ENCODE measurements at regions not wholly inside any gene's neighbourhood (a gene's known extent, or its start where the extent isn't known, plus 50 kb on each side); places are given as distances from the start of the nearest gene placed in this dataset.
"Not testable (repeated sequence)": the region's sequence is repeated elsewhere in the genome, so short reads cannot be mapped to it uniquely, and the experiment has no call there.

DNA sequence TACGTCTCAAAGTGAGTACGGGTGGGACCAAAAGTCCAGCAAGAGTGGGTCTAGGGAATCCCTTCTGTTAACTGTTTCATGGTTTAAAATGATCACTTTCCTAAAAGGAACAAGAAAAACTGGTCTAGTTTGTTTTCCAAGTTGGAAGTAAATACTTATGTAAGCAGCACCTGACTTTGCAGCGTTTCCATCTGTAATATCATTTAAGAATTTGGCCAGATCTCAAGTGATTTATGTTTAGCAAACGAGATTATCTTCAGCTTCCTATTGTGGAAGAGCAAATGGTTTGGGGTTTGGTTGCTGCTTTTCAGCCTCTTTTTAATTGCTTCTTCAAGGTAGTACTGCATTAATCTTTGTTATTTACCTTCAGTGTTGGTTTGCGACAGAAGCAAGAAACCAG is 50.4 kb downstream of the FHIP1A start:
- DNase-seq: peak; percentile 5

- peak; percentile 6 for DNase-seq
These were observed 51.5 kb downstream of the FHIP1A start for GRCh38 chr4:151460434-151460833.

GRCh38 chr4:151462554-151462953 is 53.6 kb downstream of the FHIP1A start:
- no peak for DNase-seq

DNA sequence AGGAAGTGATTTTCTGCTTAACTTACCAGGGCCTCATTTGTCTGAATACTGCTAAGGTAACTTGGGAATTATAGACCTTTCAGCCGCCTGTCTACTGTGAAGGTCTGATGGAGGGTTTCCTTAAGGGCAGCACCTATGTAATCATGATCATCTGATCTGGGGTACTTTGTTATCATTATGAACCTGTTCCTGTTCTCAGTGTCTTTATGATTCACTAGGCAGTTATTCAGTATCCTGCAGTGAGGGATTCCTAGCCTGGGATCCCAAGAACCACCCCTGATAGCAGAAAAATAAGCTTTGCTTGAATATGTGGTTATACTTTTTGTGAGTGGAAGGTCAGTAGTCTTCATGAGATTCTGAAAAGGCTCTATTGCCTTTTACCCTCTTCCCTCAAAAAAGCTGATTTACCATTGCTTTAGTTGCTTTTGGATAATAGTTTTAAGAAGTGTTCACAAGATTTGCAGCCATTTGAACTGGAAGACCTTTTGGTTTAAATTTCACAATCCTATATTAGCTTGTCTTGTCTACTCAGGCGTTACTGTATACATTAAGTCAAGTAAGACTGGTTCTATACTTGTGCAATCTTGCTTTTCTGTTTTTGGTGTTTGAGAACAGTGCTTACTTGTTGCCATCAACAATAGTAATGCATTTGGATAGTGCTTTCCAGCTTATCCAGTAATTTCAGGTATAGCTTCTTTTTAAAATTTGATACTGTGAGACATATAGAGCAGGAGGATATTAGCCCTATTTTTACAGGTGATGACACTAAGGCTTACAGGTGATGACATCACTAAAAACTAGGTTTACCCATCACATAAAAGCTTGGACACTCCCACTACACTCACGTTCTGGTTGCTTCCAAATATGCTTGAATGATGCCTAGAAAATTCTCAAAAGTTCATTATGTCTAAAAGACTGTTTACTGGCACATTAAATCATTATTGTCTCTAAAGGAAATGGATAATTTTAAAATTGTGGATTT is 60.0 kb downstream of the FHIP1A start:
- no peak for DNase-seq

DNA sequence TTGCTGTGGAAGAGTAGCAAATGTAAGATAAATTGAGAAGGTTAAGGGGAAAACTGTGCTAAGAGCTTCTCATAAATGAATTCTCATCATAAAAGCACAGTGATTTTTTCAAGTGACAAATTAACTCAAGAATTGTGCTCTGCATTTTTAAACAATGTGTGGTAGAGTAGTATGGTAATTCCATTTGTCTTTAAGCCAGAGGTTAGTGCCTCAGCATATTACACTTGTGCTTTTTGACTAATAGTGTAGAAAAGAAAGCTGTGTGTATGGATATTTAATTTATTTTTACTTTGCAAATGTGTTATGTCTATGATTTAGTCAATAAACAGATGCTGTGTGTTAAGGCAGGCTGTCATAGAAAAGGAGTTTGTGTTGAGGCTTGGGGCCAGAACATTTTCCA is 61.0 kb downstream of the FHIP1A start:
- no peak for DNase-seq

GRCh38 chr4:151471728-151472127 is 62.8 kb downstream of the FHIP1A start:
- DNase-seq: no peak

DNA sequence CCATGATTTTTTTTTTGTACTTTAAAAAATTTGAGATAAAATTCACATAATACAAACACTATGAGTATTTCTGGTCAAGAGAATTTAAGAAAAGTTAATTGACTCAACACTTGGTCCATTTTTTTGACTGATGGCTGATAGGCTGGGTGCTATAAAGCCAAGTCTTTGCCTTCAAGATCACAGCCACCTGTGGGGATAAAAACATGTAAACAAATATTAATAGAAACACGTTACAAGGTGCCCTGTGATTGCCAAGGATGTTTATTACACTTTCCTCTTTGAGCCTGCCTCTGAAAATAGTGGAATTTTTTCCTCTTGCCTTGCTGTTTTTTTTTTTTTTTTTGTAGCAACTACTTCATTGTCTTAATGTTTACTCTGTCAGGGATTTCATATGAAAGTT is 63.3 kb downstream of the FHIP1A start:
- DNase-seq: no peak

DNA sequence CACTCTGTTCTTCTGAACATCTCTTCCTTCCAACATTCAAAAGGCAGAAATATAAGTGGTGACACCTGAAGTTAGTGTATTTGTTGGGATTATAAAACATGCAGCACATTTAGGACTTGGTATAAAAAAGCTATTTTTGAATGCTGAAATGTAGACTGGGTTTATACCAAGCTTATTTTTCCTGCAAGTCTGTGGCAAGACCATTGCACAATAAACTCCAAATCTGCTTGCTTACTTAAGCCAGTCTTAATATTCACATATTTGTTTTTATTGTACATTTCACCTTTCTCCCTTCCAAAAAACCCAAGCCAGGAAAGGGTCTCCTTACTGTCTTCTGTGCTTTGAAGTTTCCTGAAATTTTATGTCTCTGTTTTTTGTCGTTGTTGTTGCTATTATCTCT is 63.7 kb downstream of the FHIP1A start:
- DNase-seq: no peak

DNA sequence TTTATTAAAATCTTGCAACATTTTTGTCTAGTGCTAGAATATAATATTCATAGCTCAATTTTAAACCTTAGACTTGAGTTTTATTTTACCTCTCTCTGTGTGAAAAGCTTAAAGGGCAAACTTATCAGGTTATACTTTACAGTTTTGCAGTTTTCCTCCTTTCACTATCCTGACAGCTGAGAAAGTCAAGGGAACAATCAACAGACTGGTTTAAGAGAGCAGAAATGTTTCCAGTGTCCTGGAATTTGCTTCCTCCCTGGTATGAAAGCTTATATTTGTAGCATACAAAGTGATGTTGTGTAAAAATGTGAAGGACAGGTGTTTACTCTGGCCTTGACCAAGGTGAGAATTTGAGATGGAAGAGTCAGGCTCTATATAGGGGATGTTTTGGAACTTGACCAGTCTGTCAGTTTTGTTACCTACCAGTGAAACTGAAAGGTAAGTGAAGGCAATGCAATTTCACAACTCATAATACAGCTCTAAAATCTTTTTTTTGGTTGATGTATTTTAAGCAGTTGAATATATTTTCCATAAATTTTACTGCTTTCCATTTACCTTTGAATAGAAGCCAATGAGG is 64.6 kb downstream of the FHIP1A start:
- no peak for DNase-seq

DNA sequence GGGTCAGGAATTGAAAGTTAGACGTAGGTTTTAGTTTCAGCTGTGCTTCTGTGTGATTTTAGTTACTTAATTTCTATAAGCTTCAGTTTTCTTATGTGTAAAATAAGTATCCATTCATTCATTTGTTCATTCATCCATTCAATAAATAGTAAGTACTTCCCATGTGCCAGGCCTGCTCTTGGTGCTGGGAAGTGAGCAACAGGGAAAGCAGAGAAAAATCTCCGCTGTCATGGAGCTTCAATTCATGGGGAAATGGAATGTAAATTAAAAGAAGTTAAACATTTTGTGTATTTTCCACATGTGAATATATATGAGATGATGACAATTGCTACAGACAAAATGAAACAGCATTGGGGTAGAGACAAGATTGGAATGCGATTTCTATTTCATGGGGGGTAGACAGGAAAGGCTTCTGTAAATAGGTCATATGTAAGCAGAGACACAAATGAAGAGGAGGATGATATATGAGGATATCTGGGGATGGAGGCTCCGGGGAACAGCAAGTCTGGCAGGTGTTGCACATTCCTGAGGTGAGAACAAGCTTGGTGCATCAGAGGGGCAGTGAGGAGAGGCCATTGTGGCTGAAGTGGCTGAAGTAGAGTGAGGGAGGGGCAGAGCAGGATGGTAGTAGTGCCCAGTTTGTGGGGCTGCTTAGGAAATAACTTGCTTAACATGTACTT is 66.2 kb downstream of the FHIP1A start:
- DNase-seq: no peak

GRCh38 chr4:151481813-151482212 is 72.8 kb downstream of the FHIP1A start:
- DNase-seq: no peak

DNA sequence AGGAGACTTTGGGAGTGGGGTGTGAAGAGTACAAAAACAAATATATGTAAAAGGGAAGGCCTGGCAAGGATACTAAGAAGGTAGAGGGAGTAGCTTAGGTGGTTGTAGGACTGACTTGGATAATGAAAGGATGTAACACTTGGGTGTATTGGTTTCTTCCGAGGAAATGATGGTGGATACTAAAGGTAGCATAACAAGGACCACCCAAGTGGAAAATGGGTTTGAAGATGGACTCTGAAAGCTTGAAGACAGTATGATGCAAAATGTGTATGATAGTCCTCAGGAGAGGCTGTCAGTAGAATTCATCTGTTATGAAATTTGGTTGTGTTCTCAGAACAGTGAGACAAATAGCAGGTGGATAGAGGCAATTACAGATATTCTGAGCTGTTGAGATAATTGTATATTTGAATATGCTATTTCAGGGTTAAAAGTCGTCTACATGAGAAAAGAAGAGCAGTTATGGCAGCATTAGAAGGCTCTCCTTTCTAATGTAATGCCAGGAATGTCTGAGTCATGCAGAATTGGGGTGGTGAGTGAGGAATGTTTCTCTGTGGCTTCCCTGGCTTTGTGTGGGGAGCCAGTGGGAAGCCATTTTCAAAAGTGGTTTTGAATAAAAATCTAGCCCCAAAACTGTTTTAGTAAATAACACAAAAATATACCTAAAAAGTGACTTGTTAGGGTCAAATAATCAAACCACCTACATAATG is 75.6 kb downstream of the FHIP1A start:
- DNase-seq: no peak

- no peak for DNase-seq
These were observed 76.7 kb downstream of the FHIP1A start for GRCh38 chr4:151485541-151486131.

DNA sequence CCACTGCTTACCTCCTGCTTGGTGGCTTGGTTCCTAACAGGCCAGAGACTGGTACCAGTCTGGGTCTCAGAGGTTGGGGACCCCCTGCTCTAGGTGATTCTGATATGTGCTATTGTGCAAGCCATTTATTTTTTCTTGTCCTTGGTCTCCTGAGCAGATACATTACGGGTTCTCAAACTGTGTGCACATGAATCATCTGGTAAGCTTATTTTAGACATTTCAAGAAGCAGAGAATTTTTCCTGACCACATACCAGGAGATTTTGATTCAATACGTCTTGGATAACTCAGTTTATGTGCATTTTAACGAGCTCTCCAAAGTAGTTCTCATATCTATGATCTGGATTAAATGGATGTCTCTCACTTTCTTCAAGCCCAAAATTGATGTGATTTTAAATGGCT is 77.2 kb downstream of the FHIP1A start:
- no peak for DNase-seq

- no peak for DNase-seq
These were observed 80.0 kb downstream of the FHIP1A start for GRCh38 chr4:151488968-151489367.

GRCh38 chr4:151489462-151490203 is 80.7 kb downstream of the FHIP1A start:
- DNase-seq: peak; percentile 40

DNA sequence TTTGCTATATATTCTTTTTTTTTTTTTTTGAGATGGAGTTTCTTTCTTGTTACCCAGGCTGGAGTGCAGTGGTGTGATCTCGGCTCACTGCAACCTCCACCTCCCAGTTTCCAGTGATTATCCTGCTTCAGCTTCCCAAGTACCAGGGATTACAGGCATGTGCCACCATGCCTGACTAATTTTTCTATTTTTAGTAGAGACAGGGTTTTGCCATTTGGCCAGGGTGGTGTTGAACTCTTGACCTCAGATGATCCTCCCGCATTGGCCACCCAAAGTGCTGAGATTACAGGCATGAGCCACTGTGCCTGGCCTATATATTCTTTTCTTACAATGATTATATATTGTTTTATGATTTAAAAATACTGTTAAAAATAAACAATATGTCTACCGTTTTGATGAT is 86.6 kb downstream of the FHIP1A start:
- not testable (repeated sequence) for DNase-seq

- not testable (repeated sequence) for DNase-seq
These were observed 102.6 kb downstream of the FHIP1A start for GRCh38 chr4:151511548-151511947.

GRCh38 chr4:151517896-151518295 is 108.9 kb downstream of the FHIP1A start:
- no peak for DNase-seq

- DNase-seq: no peak
These were observed 109.4 kb downstream of the FHIP1A start for GRCh38 chr4:151518359-151518758.

GRCh38 chr4:151519728-151520415 is 110.9 kb downstream of the FHIP1A start:
- no peak for DNase-seq
